ENCODE measurements at regions not wholly inside any gene's neighbourhood (a gene's known extent, or its start where the extent isn't known, plus 50 kb on each side); places are given as distances from the start of the nearest gene placed in this dataset.

DNA sequence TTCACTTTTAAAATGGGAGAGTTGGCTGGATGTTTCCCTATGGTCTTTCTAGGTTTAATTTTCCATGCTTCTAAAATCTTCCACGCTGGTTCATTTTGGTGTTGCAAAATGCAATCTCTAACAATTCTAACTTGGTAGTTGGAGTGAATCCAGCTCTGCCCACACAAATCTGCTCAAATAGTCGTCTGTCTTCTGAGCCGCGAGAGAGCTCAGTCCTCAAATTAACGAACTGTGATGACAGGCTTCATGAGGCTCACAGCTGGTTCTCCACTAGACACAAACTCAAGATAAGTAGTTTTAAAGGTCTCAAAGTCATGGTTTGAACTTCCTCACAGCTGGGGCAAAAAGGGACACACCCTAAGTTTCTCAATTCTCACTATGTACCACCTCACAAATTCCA, 178.6 kb upstream of the LYSMD4 start:
- intact Hi-C loops (cut with micrococcal nuclease) = no loop called here
- Histone ChIP-seq H3K9me3 (replicated peaks) (no peaks in the 10 kb centered on the region), H3K36me3 (no peaks in the 10 kb centered on the region), H3K27ac (replicated peaks) (no peak overlapping the region), H3K27me3 (ENCODE audit: low read depth) (peaks cover 3% of the 10 kb centered on the region), H3K4me1 (no peaks in the 10 kb centered on the region), H3K4me3 (no peak overlapping the region)
- TF ChIP-seq, protein P1, sequence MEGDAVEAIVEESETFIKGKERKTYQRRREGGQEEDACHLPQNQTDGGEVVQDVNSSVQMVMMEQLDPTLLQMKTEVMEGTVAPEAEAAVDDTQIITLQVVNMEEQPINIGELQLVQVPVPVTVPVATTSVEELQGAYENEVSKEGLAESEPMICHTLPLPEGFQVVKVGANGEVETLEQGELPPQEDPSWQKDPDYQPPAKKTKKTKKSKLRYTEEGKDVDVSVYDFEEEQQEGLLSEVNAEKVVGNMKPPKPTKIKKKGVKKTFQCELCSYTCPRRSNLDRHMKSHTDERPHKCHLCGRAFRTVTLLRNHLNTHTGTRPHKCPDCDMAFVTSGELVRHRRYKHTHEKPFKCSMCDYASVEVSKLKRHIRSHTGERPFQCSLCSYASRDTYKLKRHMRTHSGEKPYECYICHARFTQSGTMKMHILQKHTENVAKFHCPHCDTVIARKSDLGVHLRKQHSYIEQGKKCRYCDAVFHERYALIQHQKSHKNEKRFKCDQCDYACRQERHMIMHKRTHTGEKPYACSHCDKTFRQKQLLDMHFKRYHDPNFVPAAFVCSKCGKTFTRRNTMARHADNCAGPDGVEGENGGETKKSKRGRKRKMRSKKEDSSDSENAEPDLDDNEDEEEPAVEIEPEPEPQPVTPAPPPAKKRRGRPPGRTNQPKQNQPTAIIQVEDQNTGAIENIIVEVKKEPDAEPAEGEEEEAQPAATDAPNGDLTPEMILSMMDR (IDR thresholded peaks at IDR 0.05; ENCODE audit: borderline replicate concordance) = no peak
- DNase-seq = no peak

DNA sequence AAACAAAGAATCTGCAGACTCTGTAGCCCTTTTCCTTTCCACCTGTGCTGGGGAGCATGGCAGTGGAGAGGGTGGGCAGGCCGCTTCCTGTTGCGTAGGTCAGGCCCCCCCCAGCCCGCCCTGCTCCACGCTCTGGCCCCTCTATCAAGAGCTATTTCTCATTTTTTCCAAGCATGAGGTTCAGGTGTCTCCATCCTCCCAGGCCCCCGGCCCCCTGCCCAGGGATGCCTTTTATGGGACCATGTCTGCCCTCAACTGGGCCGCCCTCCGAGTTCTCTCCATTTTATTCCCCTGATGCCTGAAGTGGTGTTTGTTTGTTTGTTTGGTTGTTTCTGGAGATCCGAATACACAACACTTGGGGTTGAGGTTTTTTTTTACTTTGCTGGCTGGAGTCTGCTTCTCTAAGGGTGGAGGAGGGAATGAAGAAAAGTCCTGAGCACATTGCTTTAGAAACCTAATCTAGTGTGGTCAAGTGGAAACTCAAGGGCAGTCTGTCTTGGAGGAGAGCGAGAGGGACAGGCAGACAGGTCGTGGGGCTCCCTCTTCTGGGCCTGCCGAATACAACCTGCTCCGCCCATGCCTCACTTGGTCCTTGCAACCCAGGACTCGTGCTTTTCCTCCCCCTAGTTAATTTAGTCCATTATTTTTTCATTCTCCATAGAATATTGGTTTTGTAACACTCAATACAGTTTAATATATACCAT, 176.5 kb upstream of the LYSMD4 start:
- Histone ChIP-seq H3K4me1 (no peaks in the 10 kb centered on the region), H3K36me3 (no peaks in the 10 kb centered on the region), H3K4me3 (no peak overlapping the region), H3K27me3 (ENCODE audit: low read depth) (no peaks in the 10 kb centered on the region), H3K9me3 (replicated peaks) (no peaks in the 10 kb centered on the region), H3K27ac (replicated peaks) (no peak overlapping the region)
- TF ChIP-seq, protein P1 (IDR thresholded peaks at IDR 0.05; ENCODE audit: borderline replicate concordance) = peak; percentile 67
- intact Hi-C loops (cut with micrococcal nuclease) = no loop called here
- DNase-seq = no peak

DNA sequence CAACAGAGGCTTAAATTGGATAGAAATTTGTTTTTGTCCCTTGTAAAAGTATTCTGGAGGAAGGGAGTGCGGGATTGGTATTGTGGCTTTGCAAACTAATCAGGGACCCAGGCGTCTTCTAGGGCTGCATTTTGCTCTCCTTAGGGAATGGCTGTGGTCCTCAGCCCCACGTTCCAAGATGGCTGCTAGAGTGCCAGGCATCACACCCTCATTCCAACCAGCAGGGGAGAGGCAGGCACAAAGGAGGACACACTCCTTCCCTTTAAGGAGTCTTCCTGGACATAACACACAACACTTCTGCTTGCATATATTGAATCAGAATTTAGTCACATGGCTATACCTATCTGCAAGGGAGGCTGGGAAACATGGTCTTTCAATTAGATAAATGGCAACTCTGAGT, 174.5 kb upstream of the LYSMD4 start:
- Histone ChIP-seq H3K36me3 (no peaks in the 10 kb centered on the region), H3K27me3 (ENCODE audit: low read depth) (no peaks in the 10 kb centered on the region), H3K9me3 (replicated peaks) (no peaks in the 10 kb centered on the region), H3K27ac (replicated peaks) (no peak overlapping the region), H3K4me3 (no peak overlapping the region), H3K4me1 (no peaks in the 10 kb centered on the region)
- intact Hi-C loops (cut with micrococcal nuclease) = no loop called here
- no peak for DNase-seq
- TF ChIP-seq, protein P1 (IDR thresholded peaks at IDR 0.05; ENCODE audit: borderline replicate concordance) = no peak

DNA sequence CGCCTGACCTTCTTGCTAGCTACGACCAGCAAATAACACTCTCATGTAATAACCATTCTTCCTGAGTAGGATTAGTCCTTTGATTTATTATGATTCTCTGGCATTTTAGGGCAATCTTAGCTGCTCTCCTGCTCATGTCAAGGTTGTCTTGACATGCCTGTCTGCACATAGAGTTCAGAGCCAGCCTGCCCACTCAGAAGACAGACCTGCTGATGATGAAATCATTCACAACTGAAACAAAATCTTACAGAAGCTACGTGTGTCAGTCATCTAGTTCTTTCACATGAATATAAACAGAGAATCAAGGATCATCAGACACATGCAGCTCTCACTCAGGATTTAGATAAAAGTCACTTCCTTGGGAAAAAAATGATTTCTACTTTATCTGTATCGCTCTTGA, 173.6 kb upstream of the LYSMD4 start:
- intact Hi-C loops (cut with micrococcal nuclease) = no loop called here
- no peaks in the 10 kb centered on the region for H3K4me1 ChIP-seq
- DNase-seq = no peak
- no peaks in the 10 kb centered on the region for H3K9me3 ChIP-seq (replicated peaks)
- no peak overlapping the region for H3K4me3 ChIP-seq
- no peak overlapping the region for H3K27ac ChIP-seq (replicated peaks)
- H3K27me3 ChIP-seq (ENCODE audit: low read depth) = no peaks in the 10 kb centered on the region
- TF ChIP-seq, protein P1 (IDR thresholded peaks at IDR 0.05; ENCODE audit: borderline replicate concordance) = no peak
- H3K36me3 ChIP-seq = no peaks in the 10 kb centered on the region

DNA sequence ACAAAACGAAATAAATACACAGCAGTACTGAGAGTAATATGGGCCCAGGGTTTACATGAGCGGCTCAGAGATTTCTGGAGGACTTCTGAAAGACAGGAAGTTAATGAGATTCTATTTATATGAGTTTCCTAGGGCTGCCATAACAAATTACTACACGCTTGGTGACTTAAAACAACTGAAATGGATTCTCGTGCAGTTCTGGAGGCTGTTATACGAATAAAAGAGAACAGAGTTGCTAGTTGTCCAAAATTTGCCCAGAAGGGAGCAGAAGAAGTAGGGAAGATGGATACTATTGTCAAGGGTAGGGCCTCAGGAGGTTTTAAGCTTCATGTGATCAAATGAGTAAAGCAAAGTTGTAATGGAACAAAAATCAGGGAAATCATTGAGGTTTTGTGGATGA, 173.1 kb upstream of the LYSMD4 start:
- no peak overlapping the region for H3K27ac ChIP-seq (replicated peaks)
- no peaks in the 10 kb centered on the region for H3K27me3 ChIP-seq (ENCODE audit: low read depth)
- DNase-seq = no peak
- no peaks in the 10 kb centered on the region for H3K4me1 ChIP-seq
- H3K36me3 ChIP-seq = no peaks in the 10 kb centered on the region
- no peak overlapping the region for H3K4me3 ChIP-seq
- intact Hi-C loops (cut with micrococcal nuclease) = no loop called here
- no peaks in the 10 kb centered on the region for H3K9me3 ChIP-seq (replicated peaks)
- TF ChIP-seq, protein P1 (IDR thresholded peaks at IDR 0.05; ENCODE audit: borderline replicate concordance) = no peak

All from left ventricle myocardium inferior (tissue), 1 donor.